ENCODE measurements at regions not wholly inside any gene's neighbourhood (a gene's known extent, or its start where the extent isn't known, plus 50 kb on each side); places are given as distances from the start of the nearest gene placed in this dataset.

DNA sequence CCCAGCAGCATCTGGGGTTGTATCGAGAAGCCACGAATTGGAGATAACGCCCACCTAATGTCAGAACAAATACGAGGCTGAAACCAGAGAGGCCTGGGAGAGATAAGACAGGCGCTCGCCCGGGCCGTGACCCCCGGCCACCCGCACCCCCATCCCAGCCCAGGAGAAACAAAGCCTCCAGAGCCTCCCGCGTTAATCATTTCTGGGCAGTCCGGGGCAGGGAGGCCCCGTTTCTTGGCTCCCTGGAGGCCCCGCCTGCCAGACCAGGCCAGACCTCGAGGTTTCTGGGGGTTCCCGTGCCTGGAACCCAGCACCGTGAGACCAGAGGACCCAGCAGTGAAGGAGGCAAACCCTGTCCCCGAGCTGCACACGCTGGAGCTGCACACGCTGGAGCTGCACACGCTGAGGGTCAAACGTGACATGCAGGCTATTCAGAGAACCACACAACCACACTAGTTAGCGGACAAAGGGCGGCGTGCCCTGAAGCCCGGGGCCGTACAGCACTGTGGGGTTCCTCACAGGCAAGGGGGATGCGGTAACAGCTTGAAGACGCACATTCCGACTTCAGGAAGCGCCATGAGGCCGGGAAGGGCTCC is 53.4 kb downstream of the FOXL3 start:
- no peaks in the 10 kb centered on the region for H3K79me2 ChIP-seq
- peak overlapping the region; percentile 98 for H3K27ac ChIP-seq
- WGBS (ENCODE audit: low lambda C conversion rate, missing lambda C conversion rate), result 40% methylated on average over 28 of the region's 33 CpGs
- TF ChIP-seq CTCF (IDR thresholded peaks at IDR 0.05; ENCODE audit: poor library complexity) (no peak), EZH2phosphoT487 (IDR thresholded peaks at IDR 0.05; ENCODE audit: low read depth, severe bottlenecking, unreplicated experiment) (no peak), EZH2 (IDR thresholded peaks at IDR 0.05; ENCODE audit: borderline replicate concordance) (no peak)
- H3K4me3 ChIP-seq, result no peak overlapping the region
- DNase-seq (ENCODE audit: low spot score), result peak; percentile 79
- H3K9me2 ChIP-seq (replicated peaks; ENCODE audit: insufficient read depth), result no peaks in the 10 kb centered on the region
- no peaks in the 10 kb centered on the region for H4K20me1 ChIP-seq (ENCODE audit: insufficient read depth, poor library complexity, severe bottlenecking)
- no peak overlapping the region for H2AFZ ChIP-seq
- no peaks in the 10 kb centered on the region for H3K27me3 ChIP-seq
- H3K36me3 ChIP-seq (replicated peaks; ENCODE audit: insufficient read depth, low read depth), result no peaks in the 10 kb centered on the region
- no peaks in the 10 kb centered on the region for H3K9me3 ChIP-seq (ENCODE audit: low read depth)
- H3K4me1 ChIP-seq (ENCODE audit: insufficient read depth), result peaks cover 27% of the 10 kb centered on the region
- peak overlapping the region; percentile 22 for H3K4me2 ChIP-seq

DNA sequence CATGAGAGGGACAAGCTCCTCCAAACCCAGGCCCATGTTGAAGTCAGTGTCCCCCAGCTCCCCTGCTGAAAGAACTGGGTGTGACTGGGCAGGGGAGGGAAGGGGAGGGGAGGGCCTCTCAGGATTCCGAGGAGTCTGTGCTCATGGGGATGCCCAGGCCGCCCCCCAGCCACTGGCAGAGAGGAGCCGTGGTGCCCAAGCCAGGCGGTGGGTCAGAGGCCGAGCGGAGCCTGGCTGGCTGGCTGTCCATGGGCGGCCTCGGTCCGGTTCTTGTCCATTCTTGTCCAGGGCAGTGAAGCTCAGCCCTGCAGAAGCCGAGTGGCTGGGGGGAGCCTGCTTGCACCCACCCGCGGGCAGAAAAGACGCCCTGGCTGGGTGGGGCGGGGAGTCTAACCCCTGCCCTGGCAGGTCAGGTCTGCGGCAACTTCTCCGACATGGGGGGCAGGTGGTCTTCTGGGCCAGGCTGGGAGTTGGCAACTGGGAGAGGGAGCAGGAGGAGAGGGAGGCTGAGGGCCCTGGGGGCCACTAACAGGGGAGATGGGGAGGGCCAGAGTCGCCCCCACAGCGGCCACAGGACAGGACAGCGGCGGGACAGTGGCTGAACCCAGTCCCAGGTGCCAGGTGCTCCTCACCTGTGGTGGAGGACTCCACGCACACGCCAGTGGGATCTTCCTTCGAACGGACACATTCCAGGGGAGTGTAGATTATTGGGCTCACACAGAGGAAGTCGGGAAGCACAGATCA is 54.1 kb downstream of the FOXL3 start:
- no peak for DNase-seq (ENCODE audit: low spot score)
- Histone ChIP-seq H3K4me1 (ENCODE audit: insufficient read depth) (peaks cover 27% of the 10 kb centered on the region), H4K20me1 (ENCODE audit: insufficient read depth, poor library complexity, severe bottlenecking) (no peaks in the 10 kb centered on the region), H3K36me3 (replicated peaks; ENCODE audit: insufficient read depth, low read depth) (no peaks in the 10 kb centered on the region), H3K79me2 (no peaks in the 10 kb centered on the region), H3K4me2 (peak overlapping the region; percentile 22), H3K9me3 (ENCODE audit: low read depth) (no peaks in the 10 kb centered on the region), H3K27ac (peak overlapping the region; percentile 98), H2AFZ (no peak overlapping the region), H3K4me3 (no peak overlapping the region), H3K9me2 (replicated peaks; ENCODE audit: insufficient read depth) (no peaks in the 10 kb centered on the region), H3K27me3 (no peaks in the 10 kb centered on the region)
- TF ChIP-seq EZH2 (IDR thresholded peaks at IDR 0.05; ENCODE audit: borderline replicate concordance) (no peak), EZH2phosphoT487 (IDR thresholded peaks at IDR 0.05; ENCODE audit: low read depth, severe bottlenecking, unreplicated experiment) (no peak), CTCF (IDR thresholded peaks at IDR 0.05; ENCODE audit: poor library complexity) (no peak)
- 96% methylated on average over 22 of the region's 25 CpGs for WGBS (ENCODE audit: low lambda C conversion rate, missing lambda C conversion rate)

GRCh38 chr7:344608-344994 is 54.6 kb downstream of the FOXL3 start:
- DNase-seq (ENCODE audit: low spot score), result no peak
- TF ChIP-seq EZH2phosphoT487 (IDR thresholded peaks at IDR 0.05; ENCODE audit: low read depth, severe bottlenecking, unreplicated experiment), result no peak
- no peak for TF ChIP-seq CTCF (IDR thresholded peaks at IDR 0.05; ENCODE audit: poor library complexity)
- no peak for TF ChIP-seq EZH2 (IDR thresholded peaks at IDR 0.05; ENCODE audit: borderline replicate concordance)
- Histone ChIP-seq H3K27me3 (no peaks in the 10 kb centered on the region), H3K79me2 (no peaks in the 10 kb centered on the region), H2AFZ (no peak overlapping the region), H3K9me2 (replicated peaks; ENCODE audit: insufficient read depth) (no peaks in the 10 kb centered on the region), H3K9me3 (ENCODE audit: low read depth) (no peaks in the 10 kb centered on the region), H3K36me3 (replicated peaks; ENCODE audit: insufficient read depth, low read depth) (no peaks in the 10 kb centered on the region), H3K4me2 (no peak overlapping the region), H3K27ac (no peak overlapping the region), H4K20me1 (ENCODE audit: insufficient read depth, poor library complexity, severe bottlenecking) (no peaks in the 10 kb centered on the region), H3K4me3 (no peak overlapping the region), H3K4me1 (ENCODE audit: insufficient read depth) (peaks cover 27% of the 10 kb centered on the region)
- 95% methylated on average over 15 of the region's 15 CpGs for WGBS (ENCODE audit: low lambda C conversion rate, missing lambda C conversion rate)

Data from hepatocyte (in vitro differentiated cells).